ENCODE measurements at regions not wholly inside any gene's neighbourhood (a gene's known extent, or its start where the extent isn't known, plus 50 kb on each side); places are given as distances from the start of the nearest gene placed in this dataset.
"Not testable (repeated sequence)": the region's sequence is repeated elsewhere in the genome, so short reads cannot be mapped to it uniquely, and the experiment has no call there.

DNA sequence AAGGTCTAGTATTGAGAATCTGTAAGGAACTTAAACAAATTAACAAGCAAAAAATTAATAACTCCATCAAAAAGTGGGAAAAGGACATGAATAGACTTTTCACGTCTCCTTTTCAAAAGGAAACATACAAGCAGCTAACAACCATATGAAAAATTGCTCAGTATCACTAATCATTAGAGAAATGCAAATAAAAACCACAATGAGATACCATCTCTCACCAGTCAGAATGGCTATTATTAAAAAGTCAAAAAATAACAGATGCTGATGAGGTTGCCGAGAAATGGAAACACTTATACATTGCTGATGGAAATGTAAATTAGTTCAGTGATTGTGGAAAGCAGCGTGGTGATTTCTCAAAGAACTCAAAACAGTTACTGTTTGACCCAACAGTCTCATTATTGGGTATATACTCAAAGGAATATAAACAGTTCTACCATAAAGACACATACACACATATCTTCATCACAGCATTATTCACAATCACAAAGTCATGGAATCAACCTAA, 410.4 kb upstream of the SMIM31 start:
- DNase-seq: no peak

- no peak for DNase-seq
These were observed 408.2 kb upstream of the SMIM31 start for GRCh38 chr4:164345756-164346155.

DNA sequence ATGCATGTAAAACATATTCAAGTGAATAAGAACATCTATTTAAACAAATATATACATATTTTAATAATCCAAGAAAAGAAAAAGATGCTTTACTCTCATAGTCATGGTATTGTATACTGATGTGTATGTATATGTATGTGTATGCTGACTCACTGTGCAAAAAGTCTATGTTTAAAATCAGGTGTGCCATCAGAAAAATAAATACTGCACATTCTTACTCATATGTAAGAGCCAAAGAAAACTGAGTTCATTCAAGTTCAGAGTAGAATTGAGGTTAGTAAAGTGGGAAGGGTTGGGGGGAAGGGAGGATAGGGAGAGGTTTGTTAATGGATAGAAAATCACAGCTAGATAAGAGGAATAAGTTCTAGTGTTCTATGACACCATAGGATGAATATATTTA, 403.9 kb upstream of the SMIM31 start:
- DNase-seq: no peak

DNA sequence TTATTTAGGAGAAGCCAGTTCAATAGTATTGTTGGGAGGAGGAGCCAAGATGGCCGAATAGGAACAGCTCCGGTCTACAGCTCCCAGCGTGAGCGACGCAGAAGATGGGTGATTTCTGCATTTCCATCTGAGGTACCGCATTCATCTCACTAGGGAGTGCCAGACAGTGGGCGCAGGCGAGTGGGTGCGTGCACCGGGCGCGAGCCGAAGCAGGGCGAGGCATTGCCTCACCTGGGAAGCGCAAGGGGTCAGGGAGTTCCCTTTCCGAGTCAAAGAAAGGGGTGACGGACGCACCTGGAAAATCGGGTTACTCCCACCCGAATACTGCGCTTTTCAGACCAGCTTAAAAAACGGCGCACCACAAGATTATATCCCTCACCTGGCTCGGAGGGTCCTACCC, 403.2 kb upstream of the SMIM31 start:
- DNase-seq: not testable (repeated sequence)

DNA sequence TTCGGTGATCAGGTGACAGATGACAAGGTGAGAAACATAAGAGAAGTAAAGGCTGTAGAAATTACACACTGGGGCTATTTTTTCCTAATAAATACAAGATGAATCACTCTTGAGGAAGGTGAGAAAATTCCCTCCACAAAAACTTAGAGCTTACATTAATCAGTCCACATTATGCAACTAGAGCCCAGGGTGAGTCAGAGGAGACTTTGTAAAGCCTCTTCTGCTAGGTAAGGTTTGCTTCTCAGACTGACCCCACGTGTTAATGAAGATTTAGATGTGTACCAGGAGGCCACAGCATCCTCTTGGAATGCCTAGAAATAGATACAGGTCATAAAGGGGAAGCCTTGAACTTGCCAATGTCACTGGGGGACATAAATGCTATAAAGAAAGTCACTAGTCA, 396.0 kb upstream of the SMIM31 start:
- DNase-seq: no peak

GRCh38 chr4:164358400-164358799, 395.5 kb upstream of the SMIM31 start:
- no peak for DNase-seq

GRCh38 chr4:164359881-164360280, 394.1 kb upstream of the SMIM31 start:
- no peak for DNase-seq

GRCh38 chr4:164368894-164369293, 385.0 kb upstream of the SMIM31 start:
- DNase-seq: no peak

- DNase-seq: no peak
These were observed 380.9 kb upstream of the SMIM31 start for GRCh38 chr4:164373021-164373420.

GRCh38 chr4:164377277-164377676, 376.7 kb upstream of the SMIM31 start:
- DNase-seq: no peak

- DNase-seq: no peak
These were observed 375.6 kb upstream of the SMIM31 start for GRCh38 chr4:164378361-164378760.

DNA sequence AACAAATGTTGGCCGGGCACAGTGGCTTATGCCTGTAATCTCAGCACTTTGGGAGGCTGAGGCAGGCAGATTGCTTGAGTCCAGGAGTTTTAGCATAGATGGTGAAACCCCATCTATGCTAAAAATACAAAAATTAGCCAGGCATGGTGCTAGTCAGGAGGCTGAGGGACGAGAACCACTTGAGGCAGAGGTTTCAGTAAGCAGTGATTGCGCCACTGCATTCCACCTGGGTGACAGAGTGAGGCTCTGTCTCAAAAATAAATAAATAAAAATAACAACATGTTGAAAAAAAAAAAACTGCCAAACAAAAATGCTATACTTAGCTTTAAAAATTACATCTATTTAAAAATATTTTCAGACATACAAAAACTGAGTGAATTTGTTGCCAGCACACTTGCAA, 374.2 kb upstream of the SMIM31 start:
- no peak for DNase-seq

- DNase-seq: no peak
These were observed 372.1 kb upstream of the SMIM31 start for GRCh38 chr4:164381859-164382258.

DNA sequence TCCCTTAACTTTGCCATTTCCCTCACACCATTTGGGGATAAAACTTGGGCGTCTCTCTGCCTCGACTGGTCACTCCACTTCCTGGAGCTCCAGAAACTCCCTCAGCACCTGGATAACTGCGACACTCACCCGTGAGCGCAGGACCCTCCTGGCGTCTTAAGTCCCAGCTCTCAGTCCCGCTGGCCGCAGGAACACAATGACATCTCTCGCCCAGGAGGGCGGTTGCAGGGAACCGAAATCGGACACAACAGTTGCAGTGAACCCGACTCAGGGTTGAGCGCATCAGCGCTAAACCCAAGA, 370.9 kb upstream of the SMIM31 start:
- DNase-seq: no peak

DNA sequence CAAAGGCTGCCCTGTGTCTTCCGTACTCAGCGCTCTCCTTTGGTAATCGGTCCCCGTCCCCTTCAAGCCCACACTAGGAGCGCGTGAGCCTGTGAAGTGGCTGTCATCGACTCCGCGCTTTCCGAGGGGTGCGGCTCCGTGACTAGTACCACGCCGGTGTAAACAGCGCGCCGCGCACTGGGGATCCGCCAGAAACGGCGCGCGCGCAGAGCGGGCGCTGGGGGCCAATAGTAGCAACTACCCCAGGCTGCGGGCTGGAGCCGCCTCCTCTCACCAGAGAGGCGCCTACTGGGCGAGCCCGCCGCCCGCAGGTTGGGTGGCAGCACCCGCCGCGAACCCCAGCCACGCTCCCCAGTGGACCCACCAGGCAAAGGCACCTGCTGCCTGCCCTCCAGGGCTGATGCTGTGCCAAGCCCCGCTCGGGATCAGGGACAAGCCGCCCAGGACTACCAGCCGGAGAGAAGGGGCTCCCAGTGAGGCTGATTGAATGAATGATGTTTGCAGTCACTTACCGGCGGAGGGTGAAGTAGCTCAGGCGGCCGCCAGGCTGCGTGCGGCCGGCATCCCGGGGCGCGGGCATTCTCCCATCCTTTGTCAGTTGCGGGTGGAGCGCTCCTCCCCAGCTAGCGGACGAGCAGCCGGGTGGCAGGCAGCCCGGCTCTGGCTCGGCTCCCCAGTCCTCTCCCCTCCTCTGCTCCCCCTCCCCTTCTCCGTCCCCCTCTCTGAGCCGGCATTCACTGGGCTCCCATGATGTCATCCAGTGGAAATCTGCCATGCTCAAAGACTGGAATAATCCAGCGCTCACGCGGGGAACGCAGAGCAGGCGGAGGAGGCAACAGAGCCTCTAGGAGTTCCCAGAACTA, 370.3 kb upstream of the SMIM31 start:
- DNase-seq: no peak

GRCh38 chr4:164384416-164384815, 369.5 kb upstream of the SMIM31 start:
- no peak for DNase-seq

GRCh38 chr4:164396439-164396838, 357.5 kb upstream of the SMIM31 start:
- DNase-seq: no peak

DNA sequence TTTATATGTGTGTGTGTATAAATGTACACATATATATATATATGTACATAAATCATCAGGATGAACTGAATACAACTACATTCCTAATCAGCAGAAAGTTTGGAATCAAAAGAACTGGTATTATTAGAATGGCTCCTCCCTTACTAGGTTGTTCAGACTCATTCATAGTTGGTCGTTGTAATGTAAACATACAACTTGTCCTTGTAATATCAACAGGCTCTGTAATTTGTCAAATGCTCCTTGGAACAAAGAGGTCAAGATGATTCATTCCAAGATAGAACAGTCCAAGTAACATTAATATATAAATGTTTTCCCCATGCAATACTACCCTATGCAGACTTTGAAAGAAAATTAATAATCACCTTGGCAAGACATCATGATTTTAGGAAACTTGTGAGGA, 351.4 kb upstream of the SMIM31 start:
- DNase-seq: no peak

DNA sequence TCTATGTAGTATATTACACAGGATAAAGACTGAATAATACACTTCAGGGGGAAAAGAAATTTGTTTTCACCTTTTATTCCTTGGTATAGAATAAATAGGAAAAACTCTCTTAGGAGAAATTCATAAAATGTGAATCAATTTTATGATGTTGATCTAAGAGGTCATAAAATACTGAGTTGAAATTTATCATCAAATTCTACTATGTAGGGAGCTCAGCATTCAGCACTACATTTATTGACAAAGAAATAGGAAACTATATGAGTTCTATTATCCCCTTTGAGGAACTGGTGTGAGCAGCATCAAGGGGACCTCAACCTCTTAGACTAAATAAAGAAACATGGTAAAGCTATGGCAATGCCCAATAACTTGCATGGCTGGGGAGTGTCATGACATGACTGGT, 348.2 kb upstream of the SMIM31 start:
- no peak for DNase-seq

GRCh38 chr4:164408831-164409230, 345.1 kb upstream of the SMIM31 start:
- no peak for DNase-seq

GRCh38 chr4:164410401-164410800, 343.5 kb upstream of the SMIM31 start:
- no peak for DNase-seq

- DNase-seq: no peak
These were observed 341.7 kb upstream of the SMIM31 start for GRCh38 chr4:164412246-164412645.

DNA sequence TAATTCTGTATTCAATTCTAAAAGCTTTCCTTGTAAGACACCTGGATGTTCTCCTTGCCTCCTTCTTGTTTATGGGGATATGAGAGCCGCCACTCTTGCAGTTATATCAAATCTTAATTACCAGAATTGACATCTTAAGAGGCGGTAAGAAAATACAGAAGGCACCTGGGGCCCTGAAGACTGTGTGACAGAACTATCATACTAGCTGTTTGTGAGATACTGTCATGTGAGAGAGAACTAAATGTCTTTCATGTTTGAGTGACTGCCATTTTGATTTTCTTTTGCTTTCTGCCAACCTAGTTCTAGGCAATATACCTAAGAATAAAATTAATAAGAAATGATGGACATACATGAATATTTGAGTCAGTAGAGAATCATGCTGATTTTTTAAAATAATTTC, 340.2 kb upstream of the SMIM31 start:
- DNase-seq: no peak

GRCh38 chr4:164423819-164424218, 330.1 kb upstream of the SMIM31 start:
- DNase-seq: no peak

- DNase-seq: no peak
These were observed 329.1 kb upstream of the SMIM31 start for GRCh38 chr4:164424846-164425245.
